ENCODE measurements at regions not wholly inside any gene's neighbourhood (a gene's known extent, or its start where the extent isn't known, plus 50 kb on each side); places are given as distances from the start of the nearest gene placed in this dataset.

DNA sequence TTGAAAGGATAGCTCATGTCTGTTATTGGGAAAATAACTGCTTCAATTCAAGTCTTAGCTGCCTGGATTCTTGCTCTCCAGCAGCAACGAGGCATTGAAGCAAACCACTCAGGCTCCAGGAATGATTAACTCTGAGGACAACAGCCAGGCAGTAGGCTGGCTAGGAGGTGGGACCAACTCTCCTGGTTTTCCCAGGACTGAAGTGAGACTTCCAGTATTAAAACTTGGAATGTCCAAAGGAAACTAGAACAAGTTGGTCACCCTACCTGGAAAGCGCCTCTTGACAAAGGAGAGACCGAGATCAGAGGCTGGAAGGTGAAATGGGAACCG is 100.7 kb downstream of the SALL1 start:
- TF ChIP-seq, protein P1, sequence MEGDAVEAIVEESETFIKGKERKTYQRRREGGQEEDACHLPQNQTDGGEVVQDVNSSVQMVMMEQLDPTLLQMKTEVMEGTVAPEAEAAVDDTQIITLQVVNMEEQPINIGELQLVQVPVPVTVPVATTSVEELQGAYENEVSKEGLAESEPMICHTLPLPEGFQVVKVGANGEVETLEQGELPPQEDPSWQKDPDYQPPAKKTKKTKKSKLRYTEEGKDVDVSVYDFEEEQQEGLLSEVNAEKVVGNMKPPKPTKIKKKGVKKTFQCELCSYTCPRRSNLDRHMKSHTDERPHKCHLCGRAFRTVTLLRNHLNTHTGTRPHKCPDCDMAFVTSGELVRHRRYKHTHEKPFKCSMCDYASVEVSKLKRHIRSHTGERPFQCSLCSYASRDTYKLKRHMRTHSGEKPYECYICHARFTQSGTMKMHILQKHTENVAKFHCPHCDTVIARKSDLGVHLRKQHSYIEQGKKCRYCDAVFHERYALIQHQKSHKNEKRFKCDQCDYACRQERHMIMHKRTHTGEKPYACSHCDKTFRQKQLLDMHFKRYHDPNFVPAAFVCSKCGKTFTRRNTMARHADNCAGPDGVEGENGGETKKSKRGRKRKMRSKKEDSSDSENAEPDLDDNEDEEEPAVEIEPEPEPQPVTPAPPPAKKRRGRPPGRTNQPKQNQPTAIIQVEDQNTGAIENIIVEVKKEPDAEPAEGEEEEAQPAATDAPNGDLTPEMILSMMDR (conservative IDR thresholded peaks at IDR 0.05; ENCODE audit: low read length), result no peak
- TF ChIP-seq EZH2phosphoT487 (IDR thresholded peaks at IDR 0.05; ENCODE audit: borderline replicate concordance, low read depth, low read length), result no peak
